Trophoblast cell (in vitro differentiated cells and primary cell): ENCODE measurements at regions not wholly inside any gene's neighbourhood (a gene's known extent, or its start where the extent isn't known, plus 50 kb on each side); places are given as distances from the start of the nearest gene placed in this dataset.

ENCODE experiments used
- DNase-seq, 2 donors: peaks; one replicate each; pipeline ENCODE4 v3.0.0-alpha.2; 2016
- H2AFZ ChIP-seq: 2 replicates; pipeline ENCODE4 v1.6.1; 2013; ENCODE audit warnings: low read length, moderate library complexity, mild to moderate bottlenecking; ENCODE audit not compliant: insufficient read depth, poor library complexity
- H2AK5ac ChIP-seq: 2 replicates; pipeline ENCODE4 v1.6.1; 2013; ENCODE audit warnings: mild to moderate bottlenecking, low read length
- H2BK120ac ChIP-seq: 2 replicates; pipeline ENCODE4 v1.6.1; 2013; ENCODE audit warnings: low read length, mild to moderate bottlenecking, moderate library complexity; ENCODE audit not compliant: insufficient read depth, poor library complexity
- H2BK12ac ChIP-seq: 2 replicates; pipeline ENCODE4 v1.6.1; 2013; ENCODE audit warnings: mild to moderate bottlenecking, low read length, moderate library complexity
- H2BK5ac ChIP-seq: 2 replicates; pipeline ENCODE4 v1.6.1; 2013; ENCODE audit warnings: low read length, low read depth, moderate library complexity, mild to moderate bottlenecking; ENCODE audit not compliant: poor library complexity
- H3K14ac ChIP-seq: 2 replicates; pipeline ENCODE4 v1.6.1; 2013; ENCODE audit warnings: mild to moderate bottlenecking, low read length
- H3K18ac ChIP-seq: 2 replicates; pipeline ENCODE4 v1.6.1; 2013; ENCODE audit warnings: mild to moderate bottlenecking, low read length
- H3K23ac ChIP-seq: 2 replicates; pipeline ENCODE4 v1.6.1; 2013; ENCODE audit warnings: low read length
- H3K27ac ChIP-seq: 2 replicates; pipeline ENCODE4 v1.5.1; 2013; ENCODE audit warnings: low read depth, mild to moderate bottlenecking, inconsistent platforms, low read length, moderate library complexity
- H3K27me3 ChIP-seq: 2 replicates; pipeline ENCODE4 v1.6.1; 2013; ENCODE audit warnings: inconsistent platforms, mild to moderate bottlenecking, low read length, moderate library complexity; ENCODE audit not compliant: insufficient read depth
- H3K36me3 ChIP-seq, 2 experiments: 1 replicate in 1 of 2; 2 replicates in 1 of 2; pipeline ENCODE4 v1.6.1; 2013; ENCODE audit warnings: low read length in 2 of 2, mild to moderate bottlenecking in 2 of 2, moderate library complexity in 1 of 2; ENCODE audit not compliant: insufficient read depth in 2 of 2, control insufficient read depth in 1 of 2
- H3K4ac ChIP-seq: 2 replicates; pipeline ENCODE4 v1.6.1; 2013; ENCODE audit warnings: low read depth, mild to moderate bottlenecking, low read length, moderate library complexity
- H3K4me1 ChIP-seq, 2 experiments: 1 replicate in 1 of 2; 2 replicates in 1 of 2; pipeline ENCODE4 v1.6.1; 2013; ENCODE audit warnings: low read length in 2 of 2, mild to moderate bottlenecking in 2 of 2, moderate library complexity in 1 of 2; ENCODE audit not compliant: insufficient read depth in 2 of 2, control insufficient read depth in 1 of 2
- H3K4me2 ChIP-seq: 2 replicates; pipeline ENCODE4 v1.6.1; 2013; ENCODE audit warnings: inconsistent platforms, mild to moderate bottlenecking, low read length, moderate library complexity
- H3K4me3 ChIP-seq: 2 replicates; pipeline ENCODE4 v1.5.1; 2013; ENCODE audit warnings: mild to moderate bottlenecking, low read depth, low read length, inconsistent platforms
- H3K79me1 ChIP-seq: one replicate; pipeline ENCODE4 v1.6.1; 2013; ENCODE audit warnings: low read length
- H3K79me2 ChIP-seq: 2 replicates; pipeline ENCODE4 v1.6.1; 2013; ENCODE audit warnings: low read length, mild to moderate bottlenecking; ENCODE audit not compliant: control insufficient read depth, insufficient read depth, poor library complexity
- H3K9ac ChIP-seq: 2 replicates; pipeline ENCODE4 v1.6.1; 2013; ENCODE audit warnings: mild to moderate bottlenecking, low read length
- H3K9me3 ChIP-seq: 2 replicates; pipeline ENCODE4 v1.6.1; 2013; ENCODE audit warnings: low read depth, mild to moderate bottlenecking, control low read depth, inconsistent platforms, low read length; ENCODE audit not compliant: insufficient read depth
- H4K12ac ChIP-seq: 2 replicates; pipeline ENCODE4 v1.6.1; 2013; ENCODE audit warnings: low read depth, mild to moderate bottlenecking, low read length, moderate library complexity
- H4K8ac ChIP-seq: 2 replicates; pipeline ENCODE4 v1.6.1; 2013; ENCODE audit warnings: low read depth, mild to moderate bottlenecking, low read length, moderate library complexity
- H4K91ac ChIP-seq: one replicate; pipeline ENCODE4 v1.6.1; 2013; ENCODE audit warnings: low read depth, mild to moderate bottlenecking, low read length, moderate library complexity
- WGBS: extraction: QIAGEN DNeasy Blood & Tissue Kit; methylation state at CpG from one replicate; pipeline ENCODE4 v1.1.7; 2013; ENCODE audit warnings: missing lambda C conversion rate; ENCODE audit not compliant: insufficient read length, insufficient coverage; ENCODE audit errors: extremely low coverage; 5-methylcytosine and 5-hydroxymethylcytosine counted together

DNA sequence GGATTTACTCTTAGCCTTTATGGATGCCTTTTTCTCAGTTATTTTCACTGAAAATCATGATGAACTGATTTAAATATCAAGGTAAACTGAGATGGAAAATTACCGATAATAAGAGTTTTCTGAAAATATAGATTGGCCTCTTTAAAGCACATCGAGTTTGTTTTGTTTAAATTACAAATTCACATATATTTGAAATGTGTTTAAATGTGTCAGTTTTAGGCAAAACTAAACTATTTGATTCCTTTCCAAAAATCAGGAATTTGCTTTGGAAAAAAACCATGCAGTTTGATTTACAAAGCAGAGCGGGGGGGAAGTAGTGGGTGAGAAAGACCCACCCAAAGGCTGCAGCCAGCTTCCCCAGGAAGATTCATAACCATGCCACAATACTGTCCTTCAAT lies 52.0 kb upstream of the EML4 start:
- DNase-seq, result no peak
- no peak overlapping the region for H4K91ac ChIP-seq
- H3K4ac ChIP-seq, result no peak overlapping the region
- no CpG with 5 or more reads among the region's 3 CpGs for WGBS
- peak overlapping the region; percentile 91 for H2BK12ac ChIP-seq
- H3K79me2 ChIP-seq, result no peaks in the 10 kb centered on the region
- H3K4me2 ChIP-seq, result no peak overlapping the region
- H4K12ac ChIP-seq, result no peak overlapping the region
- H3K14ac ChIP-seq, result no peak overlapping the region
- no peak overlapping the region for H2BK5ac ChIP-seq
- H3K9me3 ChIP-seq, result no peaks in the 10 kb centered on the region
- H3K18ac ChIP-seq, result no peak overlapping the region
- H3K9ac ChIP-seq, result no peak overlapping the region
- peak overlapping the region; percentile 33 for H2BK120ac ChIP-seq
- H3K27me3 ChIP-seq, result no peaks in the 10 kb centered on the region
- no peak overlapping the region for H2AFZ ChIP-seq
- no peaks in the 10 kb centered on the region for H3K36me3 ChIP-seq
- no peak overlapping the region for H4K8ac ChIP-seq
- no peak overlapping the region for H3K4me3 ChIP-seq
- H3K23ac ChIP-seq, result no peak overlapping the region
- peaks cover 6% of the 10 kb centered on the region in 2 experiments for H3K4me1 ChIP-seq
- H2AK5ac ChIP-seq, result no peak overlapping the region
- peaks cover 1% of the 10 kb centered on the region for H3K79me1 ChIP-seq
- no peak overlapping the region for H3K27ac ChIP-seq

DNA sequence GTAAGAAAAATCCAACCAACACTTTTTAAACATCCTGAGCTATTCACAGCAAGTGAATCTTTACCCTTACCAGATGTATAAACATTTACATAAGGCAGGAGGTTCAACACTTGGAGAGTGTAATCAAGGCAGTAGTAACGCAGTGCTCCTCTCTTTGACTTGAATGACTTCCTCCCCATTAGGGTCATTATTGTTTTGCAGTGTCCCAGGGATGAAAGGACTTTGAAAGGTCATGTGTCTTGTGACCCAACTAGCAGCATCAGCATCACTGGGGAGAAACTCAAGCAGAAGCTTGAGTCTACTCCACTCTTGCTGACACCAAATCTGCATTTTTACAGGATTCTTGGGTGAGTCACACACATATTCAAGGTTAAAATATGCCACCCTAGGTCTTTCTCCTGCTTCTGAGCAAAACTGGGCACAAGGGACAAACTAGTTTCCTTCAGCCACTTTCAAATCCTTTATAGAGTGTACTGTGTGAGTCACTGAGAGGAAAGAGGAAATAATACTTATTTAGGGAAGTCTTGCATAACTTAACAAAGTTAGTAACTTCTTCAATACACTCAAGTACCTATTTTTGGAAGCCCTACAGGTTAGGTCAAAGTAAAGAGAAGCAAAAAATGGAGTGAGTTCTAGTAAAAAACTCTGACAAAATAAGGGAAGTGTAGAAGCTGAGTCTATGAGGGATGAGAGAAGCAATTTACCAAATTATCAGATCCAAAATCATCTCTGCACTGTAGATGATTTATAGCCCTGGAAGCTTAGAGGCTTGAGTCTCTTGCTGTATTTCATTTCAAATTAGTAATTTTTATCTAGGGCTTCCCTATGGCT lies 51.0 kb upstream of the EML4 start:
- no peak overlapping the region for H3K9ac ChIP-seq
- no peak overlapping the region for H4K12ac ChIP-seq
- H3K27ac ChIP-seq, result no peak overlapping the region
- H2AFZ ChIP-seq, result no peak overlapping the region
- H2BK5ac ChIP-seq, result no peak overlapping the region
- H4K8ac ChIP-seq, result no peak overlapping the region
- H3K36me3 ChIP-seq, result no peaks in the 10 kb centered on the region
- no peaks in the 10 kb centered on the region for H3K79me2 ChIP-seq
- H3K14ac ChIP-seq, result no peak overlapping the region
- no peak overlapping the region for H3K18ac ChIP-seq
- H4K91ac ChIP-seq, result no peak overlapping the region
- peaks cover 1% of the 10 kb centered on the region for H3K79me1 ChIP-seq
- H3K9me3 ChIP-seq, result no peaks in the 10 kb centered on the region
- no peaks in the 10 kb centered on the region for H3K27me3 ChIP-seq
- no peak overlapping the region for H3K23ac ChIP-seq
- H3K4me1 ChIP-seq, result peaks cover 6 to 7% of the 10 kb centered on the region in 2 experiments
- no peak overlapping the region for H2BK12ac ChIP-seq
- no peak overlapping the region for H3K4ac ChIP-seq
- no peak overlapping the region for H2BK120ac ChIP-seq
- H3K4me3 ChIP-seq, result no peak overlapping the region
- DNase-seq, result peak in 1 of 2 donors; percentile 88
- no peak overlapping the region for H3K4me2 ChIP-seq
- no CpG with 5 or more reads among the region's 1 CpG for WGBS
- no peak overlapping the region for H2AK5ac ChIP-seq

DNA sequence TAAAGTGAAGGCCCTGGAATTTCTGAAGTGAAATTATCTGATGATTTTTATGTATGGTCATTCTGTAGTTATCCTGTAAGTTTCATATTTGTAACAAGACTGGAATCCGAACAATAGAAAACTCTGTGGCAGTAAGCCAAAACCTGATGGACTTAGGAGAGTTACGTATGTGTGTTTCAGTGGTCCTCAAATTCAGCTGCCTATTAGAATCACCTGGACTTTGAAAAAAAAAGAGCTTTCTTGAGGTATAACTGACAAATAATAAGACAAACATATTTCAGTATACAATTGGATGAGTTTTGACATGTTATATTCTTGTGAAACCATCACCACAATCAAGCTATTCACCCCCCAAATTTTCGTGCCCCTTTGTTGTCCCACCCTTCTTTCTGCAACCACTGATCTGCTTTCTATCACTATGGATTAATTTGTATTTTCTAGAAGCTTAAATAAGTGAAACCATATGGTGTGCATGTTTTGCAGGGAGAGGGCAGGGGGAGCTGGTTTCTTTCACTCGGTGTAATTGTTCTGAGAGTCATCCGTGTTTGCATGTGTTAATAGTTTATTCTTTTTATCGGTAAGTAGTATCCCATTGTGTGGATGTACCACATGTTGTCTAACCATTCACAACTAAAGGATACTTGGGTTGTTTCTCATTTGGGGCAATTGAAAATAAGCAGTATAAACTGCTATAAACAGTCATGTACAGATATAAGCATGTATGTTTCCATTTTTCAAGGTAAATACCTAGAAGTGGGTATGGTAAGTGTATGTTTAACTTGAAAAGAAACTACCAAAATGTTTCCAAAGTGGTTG lies 50.2 kb upstream of the EML4 start:
- Histone ChIP-seq H3K4me1 (peaks cover 2 to 12% of the 10 kb centered on the region in 2 experiments), H2AK5ac (no peak overlapping the region), H3K4me3 (no peak overlapping the region), H3K14ac (no peak overlapping the region), H2AFZ (no peak overlapping the region), H3K79me1 (peaks cover 1% of the 10 kb centered on the region), H2BK5ac (no peak overlapping the region), H3K18ac (no peak overlapping the region), H2BK12ac (no peak overlapping the region), H3K9me3 (no peaks in the 10 kb centered on the region), H2BK120ac (no peak overlapping the region), H3K9ac (no peak overlapping the region), H3K4ac (no peak overlapping the region), H3K27me3 (no peaks in the 10 kb centered on the region), H4K8ac (no peak overlapping the region), H3K36me3 (no peaks in the 10 kb centered on the region), H3K27ac (no peak overlapping the region), H3K4me2 (no peak overlapping the region), H3K79me2 (no peaks in the 10 kb centered on the region), H4K12ac (no peak overlapping the region), H3K23ac (no peak overlapping the region), H4K91ac (no peak overlapping the region)
- DNase-seq, result no peak
- no CpG with 5 or more reads among the region's 6 CpGs for WGBS
